Loucy (cell line): ENCODE measurements at regions not wholly inside any gene's neighbourhood (a gene's known extent, or its start where the extent isn't known, plus 50 kb on each side); places are given as distances from the start of the nearest gene placed in this dataset.

ENCODE experiments used
- H2AFZ ChIP-seq: fragments of 200-600 bp; sonication (generic); 2 replicates; pipeline ENCODE4 v1.6.0; 2016; ENCODE audit warnings: antibody characterized with exemption, mild to moderate bottlenecking, low read length, moderate library complexity
- H3F3A ChIP-seq: fragments of 200-600 bp; 2 replicates; pipeline ENCODE4 v1.6.0; 2016; ENCODE audit warnings: antibody characterized with exemption, low read depth, mild to moderate bottlenecking
- H3K27me3 ChIP-seq: fragments of 200-600 bp; sonication (generic); 2 replicates; pipeline ENCODE4 v1.6.1; 2014; ENCODE audit warnings: low read length, mild to moderate bottlenecking; ENCODE audit not compliant: insufficient read depth, poor library complexity, severe bottlenecking
- H3K36me3 ChIP-seq: fragments of 200-600 bp; sonication (generic); 2 replicates; pipeline ENCODE4 v1.6.1; 2016; ENCODE audit warnings: low read length; ENCODE audit not compliant: insufficient read depth
- H3K4me1 ChIP-seq: fragments of 200-600 bp; sonication (generic); 2 replicates; pipeline ENCODE4 v1.5.1; 2014; ENCODE audit warnings: low read length, mild to moderate bottlenecking; ENCODE audit not compliant: insufficient read depth, poor library complexity, severe bottlenecking
- H3K4me2 ChIP-seq: fragments of 200-600 bp; sonication (generic); 2 replicates; pipeline ENCODE4 v1.6.0; 2014; ENCODE audit warnings: antibody characterized with exemption, low read length, low read depth, mild to moderate bottlenecking; ENCODE audit not compliant: poor library complexity, severe bottlenecking
- H3K4me3 ChIP-seq: fragments of 200-600 bp; sonication (generic); 2 replicates; pipeline ENCODE4 v1.5.1; 2014; ENCODE audit warnings: low read length, mild to moderate bottlenecking, mixed read lengths; ENCODE audit not compliant: poor library complexity, severe bottlenecking
- H3K79me2 ChIP-seq: fragments of 200-600 bp; sonication (generic); 2 replicates; pipeline ENCODE4 v1.6.1; 2014; ENCODE audit warnings: low read length; ENCODE audit not compliant: insufficient read depth
- H3K9ac ChIP-seq: fragments of 200-600 bp; sonication (generic); 2 replicates; pipeline ENCODE4 v1.6.0; 2014; ENCODE audit warnings: mild to moderate bottlenecking, low read depth, low read length, moderate library complexity; ENCODE audit not compliant: poor library complexity, severe bottlenecking
- H3K9me2 ChIP-seq: fragments of 200-600 bp; sonication (generic); replicated peaks from 2 replicates; pipeline ENCODE4 v1.6.1; 2016; ENCODE audit warnings: low read depth, low read length, mixed read lengths
- H3K9me3 ChIP-seq: fragments of 200-600 bp; sonication (generic); 2 replicates; pipeline ENCODE4 v1.6.1; 2014; ENCODE audit warnings: mild to moderate bottlenecking, antibody characterized with exemption, low read length, low read depth; ENCODE audit not compliant: insufficient read depth
- H4K20me1 ChIP-seq: fragments of 200-600 bp; sonication (generic); 2 replicates; pipeline ENCODE4 v1.6.0; 2014; ENCODE audit warnings: antibody characterized with exemption, low read length, mild to moderate bottlenecking; ENCODE audit not compliant: insufficient read depth, poor library complexity, severe bottlenecking
- EZH2phosphoT487 ChIP-seq: fragments of 200-600 bp; IDR thresholded peaks from 2 replicates; pipeline ENCODE4 v1.6.1; 2018; ENCODE audit warnings: antibody characterized with exemption, mild to moderate bottlenecking, moderate library complexity, borderline replicate concordance
- TF ChIP-seq, protein P1 (sequence below): fragments of 200-600 bp; sonication (generic); conservative IDR thresholded peaks from 2 replicates; pipeline ENCODE4 v1.5.1; 2014; ENCODE audit warnings: mild to moderate bottlenecking, antibody characterized with exemption, low read length

DNA sequence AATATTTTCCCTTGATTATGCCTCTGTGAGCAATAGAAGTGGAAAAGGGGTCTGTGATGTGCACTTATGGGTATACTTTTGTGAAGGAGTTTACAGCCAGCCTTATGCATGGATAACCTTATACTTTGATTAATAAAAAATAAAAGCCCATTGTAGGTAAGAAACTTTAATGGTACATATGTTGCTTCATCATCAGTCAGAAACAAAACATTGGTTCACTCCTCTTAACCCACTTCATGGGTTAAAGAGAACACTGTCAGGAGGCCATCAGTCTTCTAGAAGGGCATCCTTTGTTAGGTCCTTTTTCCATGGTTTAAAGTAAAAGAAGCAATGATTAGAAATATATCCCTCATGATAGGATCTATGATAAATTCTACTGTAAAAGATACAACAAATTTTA is 952.1 kb upstream of the MIR17HG start:
- Histone ChIP-seq H4K20me1 (no peaks in the 10 kb centered on the region), H3K9me2 (no peaks in the 10 kb centered on the region), H3F3A (no peaks in the 10 kb centered on the region), H3K4me2 (no peak overlapping the region), H3K9me3 (no peaks in the 10 kb centered on the region), H3K9ac (no peak overlapping the region), H3K4me1 (no peaks in the 10 kb centered on the region), H3K79me2 (no peaks in the 10 kb centered on the region), H2AFZ (no peak overlapping the region), H3K27me3 (no peaks in the 10 kb centered on the region), H3K36me3 (no peaks in the 10 kb centered on the region), H3K4me3 (no peak overlapping the region)
- TF ChIP-seq EZH2phosphoT487 = no peak
- TF ChIP-seq, protein P1, sequence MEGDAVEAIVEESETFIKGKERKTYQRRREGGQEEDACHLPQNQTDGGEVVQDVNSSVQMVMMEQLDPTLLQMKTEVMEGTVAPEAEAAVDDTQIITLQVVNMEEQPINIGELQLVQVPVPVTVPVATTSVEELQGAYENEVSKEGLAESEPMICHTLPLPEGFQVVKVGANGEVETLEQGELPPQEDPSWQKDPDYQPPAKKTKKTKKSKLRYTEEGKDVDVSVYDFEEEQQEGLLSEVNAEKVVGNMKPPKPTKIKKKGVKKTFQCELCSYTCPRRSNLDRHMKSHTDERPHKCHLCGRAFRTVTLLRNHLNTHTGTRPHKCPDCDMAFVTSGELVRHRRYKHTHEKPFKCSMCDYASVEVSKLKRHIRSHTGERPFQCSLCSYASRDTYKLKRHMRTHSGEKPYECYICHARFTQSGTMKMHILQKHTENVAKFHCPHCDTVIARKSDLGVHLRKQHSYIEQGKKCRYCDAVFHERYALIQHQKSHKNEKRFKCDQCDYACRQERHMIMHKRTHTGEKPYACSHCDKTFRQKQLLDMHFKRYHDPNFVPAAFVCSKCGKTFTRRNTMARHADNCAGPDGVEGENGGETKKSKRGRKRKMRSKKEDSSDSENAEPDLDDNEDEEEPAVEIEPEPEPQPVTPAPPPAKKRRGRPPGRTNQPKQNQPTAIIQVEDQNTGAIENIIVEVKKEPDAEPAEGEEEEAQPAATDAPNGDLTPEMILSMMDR = no peak

DNA sequence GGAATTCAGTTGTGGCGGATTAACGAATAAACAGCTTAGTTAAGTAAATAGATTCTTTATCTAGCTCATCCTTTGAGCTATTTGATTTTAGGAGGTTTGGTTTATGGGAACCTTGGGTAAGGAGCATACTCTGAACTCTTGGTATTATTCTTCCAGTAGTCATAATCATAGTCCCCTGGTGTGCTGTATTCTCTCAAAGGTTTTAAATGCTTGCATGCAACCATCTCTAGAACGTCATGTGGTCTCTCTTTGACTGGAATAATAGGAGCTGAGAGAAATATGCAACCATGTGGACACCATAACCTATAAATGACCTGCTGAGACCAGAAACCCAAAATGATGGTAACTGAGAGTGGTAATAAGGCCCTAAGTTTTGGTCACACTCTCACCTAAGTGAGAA is 951.6 kb upstream of the MIR17HG start:
- Histone ChIP-seq H3K9me2 (no peaks in the 10 kb centered on the region), H3K27me3 (no peaks in the 10 kb centered on the region), H3K4me3 (no peak overlapping the region), H3K36me3 (no peaks in the 10 kb centered on the region), H3F3A (no peaks in the 10 kb centered on the region), H2AFZ (no peak overlapping the region), H3K9ac (no peak overlapping the region), H3K9me3 (no peaks in the 10 kb centered on the region), H4K20me1 (no peaks in the 10 kb centered on the region), H3K4me2 (no peak overlapping the region), H3K4me1 (no peaks in the 10 kb centered on the region), H3K79me2 (no peaks in the 10 kb centered on the region)
- TF ChIP-seq, protein P1 = no peak
- TF ChIP-seq EZH2phosphoT487 = no peak

DNA sequence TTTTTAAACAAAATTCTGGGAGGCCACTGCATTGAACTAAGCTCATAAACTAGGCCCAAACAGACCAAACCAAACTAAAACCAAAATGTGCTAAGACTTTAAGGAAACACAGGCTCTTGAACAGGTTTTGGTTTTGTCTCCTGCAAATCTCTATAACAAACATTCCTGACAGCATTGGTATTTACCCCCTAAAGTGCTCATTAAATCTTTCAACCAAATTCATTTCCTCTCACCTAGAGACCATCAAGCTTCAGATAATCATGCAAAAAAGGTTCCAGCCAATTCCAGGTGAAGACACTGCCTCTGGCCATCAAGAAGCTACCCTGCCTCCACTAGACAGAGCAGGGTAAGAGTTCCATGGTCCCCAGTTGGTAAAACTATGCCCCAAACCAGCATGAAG is 951.2 kb upstream of the MIR17HG start:
- H2AFZ ChIP-seq = no peak overlapping the region
- no peak overlapping the region for H3K4me2 ChIP-seq

DNA sequence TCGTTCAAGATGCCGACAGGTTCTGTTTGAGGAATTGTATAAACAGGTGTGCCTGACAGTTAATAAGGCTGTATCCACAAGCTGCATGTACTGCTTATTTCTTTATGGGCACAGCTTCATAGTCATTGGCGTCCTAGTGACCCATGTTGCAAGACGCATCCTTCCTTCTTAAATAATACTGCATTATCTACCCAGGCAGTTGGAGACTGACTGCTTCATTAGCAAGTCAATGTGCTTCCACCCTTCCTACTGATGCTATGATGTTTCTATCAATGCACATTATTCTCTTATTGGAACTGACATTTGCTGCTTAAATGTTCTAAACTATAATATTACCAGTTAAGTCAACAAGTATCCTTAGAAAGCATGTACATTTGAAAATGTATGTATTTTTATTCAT is 950.0 kb upstream of the MIR17HG start:
- Histone ChIP-seq H3K9me2 (no peaks in the 10 kb centered on the region), H3K4me1 (no peaks in the 10 kb centered on the region), H2AFZ (no peak overlapping the region), H3K36me3 (no peaks in the 10 kb centered on the region), H3K9ac (no peak overlapping the region), H3K9me3 (no peaks in the 10 kb centered on the region), H3K4me2 (no peak overlapping the region), H3K79me2 (no peaks in the 10 kb centered on the region), H3F3A (no peaks in the 10 kb centered on the region), H4K20me1 (no peaks in the 10 kb centered on the region), H3K4me3 (no peak overlapping the region), H3K27me3 (no peaks in the 10 kb centered on the region)
- TF ChIP-seq, protein P1 = no peak
- no peak for TF ChIP-seq EZH2phosphoT487

More for the DNA sequence above, 951.2 kb upstream of the MIR17HG start:
- Histone ChIP-seq H4K20me1 (no peaks in the 10 kb centered on the region), H3K36me3 (no peaks in the 10 kb centered on the region), H3K4me3 (no peak overlapping the region), H3K9me2 (no peaks in the 10 kb centered on the region), H3K4me1 (no peaks in the 10 kb centered on the region), H3K9me3 (no peaks in the 10 kb centered on the region), H3K27me3 (no peaks in the 10 kb centered on the region), H3K79me2 (no peaks in the 10 kb centered on the region), H3K9ac (no peak overlapping the region), H3F3A (no peaks in the 10 kb centered on the region)
- no peak for TF ChIP-seq EZH2phosphoT487
